LNCaP clone FGC (cell line): ENCODE measurements at regions not wholly inside any gene's neighbourhood (a gene's known extent, or its start where the extent isn't known, plus 50 kb on each side); places are given as distances from the start of the nearest gene placed in this dataset.

Experiments
- DNase-seq: peaks from one replicate; pipeline ENCODE4 v3.0.0-alpha.2; 2011; ENCODE audit warnings: low read depth
- H3K4me3 ChIP-seq: 2 replicates; pipeline ENCODE4 v1.5.1; 2011; ENCODE audit warnings: mild to moderate bottlenecking, low read depth, low read length, control low read depth
- CTCF ChIP-seq: IDR thresholded peaks from 2 replicates; pipeline ENCODE4 v1.5.1; 2012; ENCODE audit warnings: mild to moderate bottlenecking; ENCODE audit not compliant: control insufficient read depth, insufficient read depth; ENCODE audit errors: extremely low read depth

- no peak for DNase-seq
- no peak overlapping the region for H3K4me3 ChIP-seq
- TF ChIP-seq CTCF = no peak
These were observed 267.3 kb downstream of the RFC3 start for GRCh38 chr13:34085204-34085603.

GRCh38 chr13:34086281-34086680 lies 268.3 kb downstream of the RFC3 start:
- H3K4me3 ChIP-seq = no peak overlapping the region
- DNase-seq = no peak
- no peak for TF ChIP-seq CTCF

GRCh38 chr13:34087791-34088190 lies 269.8 kb downstream of the RFC3 start:
- TF ChIP-seq CTCF = no peak
- DNase-seq = no peak
- H3K4me3 ChIP-seq = no peak overlapping the region

GRCh38 chr13:34103854-34104253 lies 285.9 kb downstream of the RFC3 start:
- H3K4me3 ChIP-seq = no peak overlapping the region
- DNase-seq = no peak
- TF ChIP-seq CTCF = no peak

GRCh38 chr13:34104853-34105252 lies 286.9 kb downstream of the RFC3 start:
- no peak for TF ChIP-seq CTCF
- no peak overlapping the region for H3K4me3 ChIP-seq
- no peak for DNase-seq

- TF ChIP-seq CTCF = no peak
- DNase-seq = no peak
- H3K4me3 ChIP-seq = no peak overlapping the region
These were observed 289.9 kb downstream of the RFC3 start for GRCh38 chr13:34107806-34108205.

- no peak for TF ChIP-seq CTCF
- no peak for DNase-seq
- no peak overlapping the region for H3K4me3 ChIP-seq
These were observed 290.5 kb downstream of the RFC3 start for GRCh38 chr13:34108410-34108809.
